HG02759 (cell line): ENCODE measurements at regions not wholly inside any gene's neighbourhood (a gene's known extent, or its start where the extent isn't known, plus 50 kb on each side); places are given as distances from the start of the nearest gene placed in this dataset.

Experiments
- ATAC-seq: cut with Tn5 transposase; IDR thresholded peaks from one replicate; pipeline ENCODE4 v1.9.1; 2021; ENCODE audit warnings: mild to moderate bottlenecking, moderate library complexity; ENCODE audit not compliant: unreplicated experiment

DNA sequence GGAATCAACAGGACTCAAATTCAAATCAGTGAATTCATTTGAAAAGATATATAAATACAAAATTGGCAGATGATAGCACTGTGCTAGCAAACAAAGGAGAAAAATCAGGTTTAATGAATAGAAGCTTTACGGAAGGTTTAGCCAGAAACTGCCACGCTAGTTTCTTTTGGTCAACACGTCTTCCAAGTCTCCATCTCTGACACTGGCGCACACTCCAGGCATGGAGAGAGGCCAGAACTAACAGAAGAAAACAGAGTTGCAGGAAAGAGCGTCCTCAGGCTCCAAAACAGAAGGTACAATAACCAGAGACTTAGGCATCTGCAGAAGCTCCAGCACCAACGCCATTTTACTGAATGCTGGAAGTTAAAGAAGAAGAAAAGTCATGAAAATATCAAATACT is 497.3 kb upstream of the FRG1 start:
- no peak for ATAC-seq

DNA sequence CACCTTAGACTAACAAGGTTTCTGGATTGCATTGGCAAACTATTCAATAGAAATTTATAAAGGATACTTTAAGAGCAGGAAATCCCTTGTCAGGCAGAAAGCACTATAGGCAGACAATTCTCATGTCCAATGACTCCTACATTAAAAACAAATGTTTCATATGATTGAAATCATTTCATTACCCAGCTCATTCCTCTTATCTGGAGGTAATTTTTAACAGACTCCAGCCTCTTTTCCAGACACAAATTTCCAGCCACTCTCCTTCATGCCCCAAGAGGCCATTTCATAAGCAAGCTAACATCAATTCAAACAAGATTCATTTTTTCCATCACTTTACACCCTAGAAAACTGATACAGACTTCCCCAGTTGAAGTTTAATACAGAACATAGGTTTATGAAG is 495.1 kb upstream of the FRG1 start:
- ATAC-seq = no peak

DNA sequence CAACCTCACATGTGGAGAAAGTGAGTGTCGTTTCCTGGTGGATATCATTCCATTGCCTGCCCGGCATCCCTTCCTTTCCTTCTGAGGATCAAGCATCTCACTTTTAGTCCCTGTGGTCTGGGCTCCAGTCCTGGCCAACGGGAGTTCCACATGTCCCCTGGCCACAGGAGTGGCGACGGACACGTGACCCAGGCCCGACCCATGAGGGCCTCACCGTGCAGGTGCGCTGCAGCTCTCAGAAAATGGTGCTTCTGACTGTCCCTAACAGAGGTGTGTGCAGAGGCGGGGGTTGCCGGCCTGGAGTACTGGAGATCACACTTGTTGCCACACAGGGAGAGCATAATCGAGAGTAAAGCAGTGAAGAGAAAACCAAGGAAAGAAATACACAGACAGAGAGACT is 476.9 kb upstream of the FRG1 start:
- ATAC-seq = no peak

DNA sequence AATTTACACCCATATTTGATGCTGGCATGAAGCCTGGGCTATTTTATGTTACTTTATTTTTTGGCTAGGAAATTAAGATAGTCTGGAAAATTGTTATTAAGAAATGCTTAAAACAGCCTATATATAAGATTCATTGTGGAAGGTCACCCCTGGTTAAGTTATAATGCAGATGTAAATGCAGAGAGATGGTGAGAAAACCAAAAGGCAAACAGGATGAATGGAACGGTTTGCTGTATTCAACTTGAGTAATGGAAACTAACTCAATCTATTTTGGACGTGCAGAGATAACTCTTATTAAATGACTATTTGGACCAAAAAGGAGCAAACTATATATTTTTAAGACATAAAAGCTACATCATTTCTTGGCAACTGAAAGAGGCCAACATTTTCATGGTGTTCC is 446.3 kb upstream of the FRG1 start:
- ATAC-seq = no peak

DNA sequence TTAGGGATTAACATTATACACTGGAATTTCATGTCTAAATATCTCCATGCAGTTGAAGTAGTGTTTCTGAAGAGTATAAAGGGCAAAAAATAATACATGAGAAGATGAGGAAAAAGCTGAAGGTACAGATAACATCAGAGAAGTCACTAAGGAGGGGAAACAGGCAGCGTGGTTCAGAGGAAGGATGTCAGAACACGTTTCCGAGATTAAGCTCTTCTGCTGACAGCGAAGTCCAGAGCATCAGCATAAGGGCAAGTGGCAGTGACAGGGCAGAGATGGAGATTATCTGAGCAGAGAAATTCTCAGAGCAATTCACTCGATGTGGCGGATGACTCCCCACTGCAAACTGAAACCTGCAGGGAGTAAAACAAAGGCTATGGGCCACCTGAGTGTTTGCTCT is 443.2 kb upstream of the FRG1 start:
- no peak for ATAC-seq

DNA sequence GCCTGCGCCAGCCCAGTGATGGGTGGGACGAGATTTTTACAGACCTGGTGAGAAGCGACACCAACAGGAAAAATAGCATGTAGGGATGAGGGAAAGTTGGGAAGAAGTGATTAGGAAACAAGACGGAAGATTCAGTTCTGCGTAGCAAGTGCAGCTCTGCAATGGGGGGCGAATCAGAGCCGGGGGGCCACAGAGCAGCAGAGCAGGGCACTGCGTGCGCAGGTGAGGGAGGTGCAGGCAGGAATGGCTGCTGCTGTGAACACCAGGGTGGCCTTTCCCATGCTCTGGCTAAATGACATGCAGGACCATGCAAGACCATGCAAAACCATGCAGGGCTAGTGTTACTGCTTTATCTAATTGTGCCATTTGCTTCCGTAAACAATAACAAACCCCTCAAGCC is 442.7 kb upstream of the FRG1 start:
- ATAC-seq = no peak

DNA sequence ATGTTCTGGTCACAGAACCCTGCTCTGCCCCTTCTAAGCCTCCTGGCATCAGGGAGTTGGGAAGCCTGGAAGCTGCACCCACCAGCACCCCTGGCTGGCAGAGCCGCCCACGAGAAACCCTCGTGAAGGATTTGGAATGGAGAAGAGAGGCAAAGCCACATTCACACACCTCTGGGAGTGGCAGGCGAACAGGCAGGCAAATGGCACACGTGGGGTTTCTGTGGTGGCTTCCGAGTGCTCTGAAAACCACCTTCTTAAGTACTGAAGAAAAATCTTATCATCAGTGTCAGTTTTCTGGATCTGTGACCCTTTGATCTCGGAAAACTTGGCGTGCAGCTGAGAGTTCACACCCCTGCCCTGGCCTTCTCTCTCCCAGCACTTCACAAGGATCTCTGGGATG is 442.2 kb upstream of the FRG1 start:
- ATAC-seq = no peak

DNA sequence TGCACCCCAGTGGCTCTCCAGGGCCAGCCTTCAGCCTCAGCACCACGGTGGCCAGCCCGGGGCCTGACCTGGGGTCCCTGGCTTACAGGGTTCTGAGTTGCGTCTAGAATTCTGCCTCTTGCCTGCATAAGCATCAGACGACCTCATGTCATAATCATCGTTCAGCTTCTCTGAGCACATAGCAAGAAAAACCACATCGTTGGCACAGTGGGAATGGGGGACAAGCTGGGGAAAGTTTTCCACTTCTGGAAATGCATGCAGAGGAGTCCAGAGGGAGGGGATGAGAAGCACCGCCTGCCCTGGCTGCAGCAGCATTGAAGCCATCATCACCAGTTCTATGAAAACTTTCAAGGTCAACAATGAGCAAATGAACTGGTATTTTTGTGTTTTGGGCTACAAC is 441.0 kb upstream of the FRG1 start:
- ATAC-seq = no peak

DNA sequence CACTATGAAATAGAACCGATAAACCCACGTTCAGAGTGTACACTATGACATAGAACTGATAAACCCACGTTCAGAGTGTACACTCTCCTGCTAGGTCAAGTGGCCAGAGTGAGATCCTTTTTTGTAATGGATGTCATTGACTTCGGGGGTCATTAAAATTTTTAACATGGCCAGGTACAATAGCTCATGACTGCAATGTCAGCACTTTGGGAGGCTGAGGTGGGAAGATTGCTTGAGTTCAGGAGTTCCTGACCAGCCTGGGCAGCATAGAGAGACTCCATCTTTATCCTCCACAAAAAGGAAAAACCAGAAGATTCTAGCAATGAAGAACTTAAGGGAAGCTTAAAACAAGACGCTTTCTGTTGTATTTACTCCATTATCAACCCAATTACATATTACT is 439.7 kb upstream of the FRG1 start:
- ATAC-seq = no peak

DNA sequence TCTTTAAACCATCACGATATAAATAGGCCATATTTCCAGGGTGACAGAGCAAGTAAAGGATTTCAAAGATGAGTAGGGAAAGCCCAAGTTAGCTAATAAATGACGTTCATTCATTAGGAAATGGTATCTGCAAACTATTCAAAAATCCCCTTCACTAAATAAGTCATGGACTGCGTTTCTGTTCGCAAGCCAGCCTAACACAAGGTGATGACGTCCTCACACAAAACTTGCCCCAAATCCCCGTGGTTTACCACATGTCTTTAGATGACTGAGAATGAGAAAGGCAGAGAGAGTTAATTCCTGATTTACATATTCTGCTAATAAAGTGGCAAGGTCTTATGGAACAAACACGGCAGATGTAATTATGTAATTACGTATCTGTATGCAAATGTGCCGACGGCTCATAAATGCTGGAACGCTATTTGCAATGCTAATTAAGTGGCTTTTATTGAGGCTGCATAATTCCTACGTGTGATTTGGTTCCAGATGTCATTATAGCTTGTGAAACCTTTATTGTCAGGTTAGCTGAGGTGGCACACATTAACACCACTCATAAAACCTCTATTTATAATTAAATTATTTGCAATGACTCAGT is 437.7 kb upstream of the FRG1 start:
- no peak for ATAC-seq

DNA sequence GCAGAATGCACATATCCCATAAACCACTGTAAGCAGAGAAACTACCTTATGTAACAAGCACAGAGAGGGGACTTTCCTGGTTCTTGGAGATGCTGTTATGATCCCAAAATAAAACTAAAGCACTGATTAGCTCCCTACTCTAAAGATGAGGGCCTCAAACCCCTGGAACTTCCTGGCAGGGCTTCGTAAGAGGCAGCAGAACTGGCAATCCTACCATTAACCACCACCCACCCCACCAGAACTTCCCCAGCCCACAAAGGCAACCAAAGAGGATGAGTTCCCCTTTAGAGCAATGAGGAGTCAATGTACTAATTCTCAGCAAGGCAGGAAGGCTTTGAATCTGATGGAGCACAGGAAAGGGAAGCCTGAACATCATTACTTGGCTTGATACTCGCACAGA is 436.5 kb upstream of the FRG1 start:
- no peak for ATAC-seq

DNA sequence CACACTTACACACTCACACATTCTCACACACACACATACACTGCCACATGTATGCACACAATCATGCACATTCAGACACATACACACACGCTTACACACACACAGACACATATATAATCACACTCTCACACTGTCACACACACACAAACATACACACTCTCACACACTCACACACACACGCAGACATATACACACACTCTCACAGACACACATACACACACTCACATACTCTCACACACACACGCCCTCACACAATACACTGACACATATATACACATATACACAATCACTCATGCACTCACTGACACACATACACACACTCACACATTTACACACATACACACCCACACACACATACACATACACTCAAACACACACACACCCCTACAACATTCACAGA is 435.3 kb upstream of the FRG1 start:
- no peak for ATAC-seq

DNA sequence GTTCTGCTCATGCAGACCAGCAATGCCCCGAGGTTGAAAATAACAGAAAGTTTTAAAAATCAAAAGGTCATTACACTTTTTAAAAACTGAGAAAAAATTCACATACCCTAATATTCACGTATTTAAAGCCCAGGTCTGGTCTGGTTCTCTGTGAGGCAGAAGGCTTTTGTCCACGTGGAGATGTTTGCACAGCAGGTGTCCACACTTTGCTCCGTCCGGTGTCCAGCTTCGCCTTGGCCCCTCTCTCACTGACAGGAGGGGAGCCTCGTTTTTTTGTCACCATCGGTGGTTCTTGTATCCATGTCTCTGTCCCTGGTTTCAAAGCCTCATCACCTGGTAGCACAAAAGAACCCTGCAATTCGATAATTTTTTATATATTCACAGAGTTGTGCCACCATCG is 434.6 kb upstream of the FRG1 start:
- no peak for ATAC-seq

DNA sequence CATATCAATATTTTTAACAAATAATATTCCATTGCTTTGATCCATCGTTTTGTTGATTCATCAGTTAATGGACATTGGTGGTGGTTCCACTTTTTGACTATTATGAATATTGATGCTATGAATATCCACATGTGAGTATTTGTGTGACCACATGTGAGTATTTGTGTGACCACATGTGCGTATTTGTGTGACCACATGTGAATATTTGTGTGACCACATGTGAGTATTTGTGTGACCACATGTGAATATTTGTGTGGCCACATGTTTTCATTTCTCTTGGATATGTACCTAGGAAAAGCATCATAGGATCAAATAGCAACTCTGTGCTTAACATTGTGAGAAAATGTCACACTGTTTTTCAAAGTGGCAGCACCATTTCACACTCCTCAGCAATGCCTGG is 433.6 kb upstream of the FRG1 start:
- no peak for ATAC-seq

DNA sequence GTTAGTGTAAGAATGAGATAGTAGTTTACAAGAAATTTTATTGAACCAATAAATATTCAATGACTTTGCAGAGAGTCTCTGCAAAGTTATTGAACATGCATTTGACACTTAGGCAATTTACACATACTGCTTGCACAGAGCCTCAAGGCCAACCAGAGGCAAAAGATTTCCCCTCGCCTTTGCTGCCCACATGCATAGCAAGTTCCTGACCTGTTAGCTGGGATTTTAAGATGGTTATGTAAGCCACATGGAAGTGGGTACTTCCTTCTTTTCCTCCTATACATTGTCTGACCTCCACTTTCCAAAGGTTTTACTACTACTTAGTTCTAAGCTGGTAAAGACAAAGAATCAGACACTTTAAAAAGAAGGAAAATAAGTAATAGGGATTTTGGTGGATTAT is 430.1 kb upstream of the FRG1 start:
- ATAC-seq = no peak

DNA sequence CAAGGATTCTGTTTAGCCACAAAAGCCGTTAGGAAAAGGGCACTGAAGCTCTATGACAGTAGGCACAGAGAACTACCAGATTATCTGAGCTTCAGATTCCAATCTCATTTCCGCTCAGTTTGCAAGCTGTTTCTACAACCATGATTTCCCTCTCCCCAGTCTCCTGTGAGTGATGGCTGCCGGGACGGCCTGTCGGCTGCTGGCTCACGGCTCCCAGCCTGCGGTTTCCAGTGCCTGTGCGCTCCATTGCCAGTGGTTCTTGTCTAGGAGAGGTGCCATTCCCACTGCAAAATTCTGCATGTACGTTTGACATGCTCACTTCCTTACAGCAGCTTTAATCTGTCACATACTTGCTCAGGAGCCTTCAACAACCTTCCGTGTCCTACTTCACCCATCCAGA is 429.1 kb upstream of the FRG1 start:
- ATAC-seq = no peak

DNA sequence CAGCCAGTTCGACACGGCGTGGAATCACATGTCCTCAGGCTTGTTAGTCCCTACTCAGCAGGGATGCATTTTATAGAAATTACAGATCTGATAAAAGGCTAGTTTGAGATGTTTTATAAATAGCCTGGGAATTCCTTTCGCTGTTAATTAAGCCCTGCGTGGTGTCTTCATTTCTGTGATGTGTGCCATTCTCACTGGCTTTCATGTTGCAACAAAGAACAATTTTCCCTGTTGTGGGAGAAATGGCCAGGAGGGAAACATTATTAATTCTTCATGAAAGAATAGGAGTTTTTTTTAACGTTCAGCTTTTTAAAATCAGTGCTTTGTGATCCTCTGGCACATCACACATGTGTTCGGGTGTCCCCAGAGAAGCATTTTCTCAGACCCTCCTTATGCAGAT is 427.3 kb upstream of the FRG1 start:
- no peak for ATAC-seq

DNA sequence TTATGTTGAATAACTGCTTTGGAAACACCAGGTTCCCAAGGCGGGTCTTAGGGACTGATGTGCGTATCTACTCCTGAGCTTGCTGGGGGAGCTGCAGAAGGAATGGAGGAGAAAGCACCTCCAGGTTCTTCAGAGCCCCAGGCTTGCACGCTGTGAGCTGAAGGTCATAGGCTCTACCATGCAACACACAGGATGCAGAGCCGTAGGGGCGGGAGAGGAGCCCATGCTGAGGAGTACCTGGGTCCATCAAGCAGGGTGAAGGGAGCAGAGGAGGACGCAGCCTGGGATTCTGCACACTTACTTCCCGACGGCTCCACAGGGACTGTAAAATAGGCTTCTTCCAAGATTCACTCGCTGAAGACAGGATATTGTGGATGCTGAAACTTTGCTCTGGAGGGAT is 426.5 kb upstream of the FRG1 start:
- ATAC-seq = no peak

DNA sequence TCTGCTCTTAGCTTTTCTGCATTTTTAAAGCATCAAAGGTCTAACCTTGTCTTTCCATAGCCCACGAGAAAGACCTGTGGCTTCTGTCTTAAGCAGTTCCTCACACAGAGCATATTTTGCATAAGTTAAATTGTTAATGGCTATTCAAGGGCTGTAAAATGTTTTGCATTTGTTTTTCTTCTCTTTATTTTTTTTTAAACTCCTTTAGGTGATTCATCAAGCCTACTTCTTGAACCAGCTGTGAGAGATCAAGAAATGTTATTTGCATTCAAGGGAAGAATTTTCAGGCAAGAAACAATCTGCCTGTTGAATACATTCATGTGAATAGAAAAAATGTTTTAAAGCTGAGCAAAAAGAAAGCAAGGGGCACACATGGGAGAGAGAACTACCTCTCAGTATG is 423.8 kb upstream of the FRG1 start:
- ATAC-seq = no peak

DNA sequence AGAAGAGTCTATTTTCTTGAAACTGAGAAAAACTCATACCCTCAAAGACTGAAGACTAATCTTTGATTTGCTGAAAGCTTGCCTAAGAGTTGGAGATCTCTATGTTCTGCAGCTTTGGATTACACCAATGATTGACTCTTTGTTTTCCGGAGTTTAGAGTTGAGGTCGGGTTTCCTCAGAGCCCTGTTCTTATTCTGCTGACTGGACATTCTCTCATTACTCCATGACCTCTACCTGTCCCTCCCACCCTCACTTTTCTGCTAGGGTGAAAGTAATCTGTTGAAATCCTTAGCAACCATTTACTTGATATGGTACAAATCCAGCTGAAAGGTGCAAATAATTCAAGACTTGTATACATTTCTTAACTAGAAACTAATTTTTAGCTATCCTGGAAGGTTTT is 421.5 kb upstream of the FRG1 start:
- ATAC-seq = no peak

DNA sequence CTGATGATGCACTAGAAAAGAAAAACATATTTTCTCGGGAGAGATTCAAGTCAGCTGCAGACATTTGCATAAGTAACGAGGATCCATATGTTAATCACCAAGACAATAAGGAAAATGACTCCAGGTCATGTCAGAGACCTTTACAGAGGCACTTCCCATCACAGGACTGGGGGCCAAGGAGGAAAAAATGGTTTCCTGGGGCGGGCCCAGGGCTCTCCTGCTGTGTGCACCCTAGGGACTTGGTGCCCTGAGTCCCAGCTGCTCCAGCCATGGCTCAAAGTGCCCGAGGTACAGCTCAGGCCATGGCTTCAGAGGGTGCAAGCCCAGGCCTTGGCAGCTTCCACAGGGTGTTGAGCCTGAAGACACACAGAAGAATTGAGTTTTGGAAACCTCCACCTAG is 415.4 kb upstream of the FRG1 start:
- ATAC-seq = no peak

DNA sequence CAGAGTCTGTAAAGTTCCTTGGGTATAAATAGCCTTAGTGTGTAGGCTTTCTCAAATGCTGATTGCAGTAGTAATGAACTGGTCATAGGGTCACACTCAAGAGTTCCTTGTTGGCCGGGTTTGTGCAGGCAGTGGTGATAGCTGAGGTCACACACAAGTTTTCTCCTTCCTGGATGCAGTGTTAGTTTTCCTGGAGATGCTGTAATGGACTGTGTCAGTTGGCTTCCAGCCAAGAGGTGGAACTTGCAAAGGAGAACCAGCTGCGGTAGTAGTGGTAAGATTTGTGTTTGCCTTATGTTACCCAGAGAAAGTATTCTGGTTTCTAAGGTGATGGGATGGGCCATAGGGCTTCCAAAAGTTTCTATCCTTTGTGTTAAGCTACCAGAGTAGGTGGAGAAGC is 409.8 kb upstream of the FRG1 start:
- ATAC-seq = no peak

DNA sequence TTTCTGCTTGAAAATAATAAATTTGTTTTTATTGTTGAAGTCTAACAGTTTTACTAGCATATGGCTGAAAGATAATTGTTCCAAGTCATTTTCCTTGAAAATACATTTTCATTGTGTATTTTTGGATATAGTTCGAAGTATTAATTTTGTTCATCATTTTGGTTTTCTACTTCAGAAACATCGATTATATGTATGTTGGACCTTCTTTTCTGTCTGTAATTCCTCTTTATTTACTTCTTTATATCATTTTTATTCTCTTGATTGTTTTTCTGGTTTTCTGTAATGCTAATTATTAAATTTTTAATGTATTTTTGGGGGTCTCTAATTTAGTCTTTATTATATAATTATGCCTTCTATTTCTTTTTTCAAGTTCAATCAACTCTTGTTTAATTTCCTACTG is 407.1 kb upstream of the FRG1 start:
- no peak for ATAC-seq

DNA sequence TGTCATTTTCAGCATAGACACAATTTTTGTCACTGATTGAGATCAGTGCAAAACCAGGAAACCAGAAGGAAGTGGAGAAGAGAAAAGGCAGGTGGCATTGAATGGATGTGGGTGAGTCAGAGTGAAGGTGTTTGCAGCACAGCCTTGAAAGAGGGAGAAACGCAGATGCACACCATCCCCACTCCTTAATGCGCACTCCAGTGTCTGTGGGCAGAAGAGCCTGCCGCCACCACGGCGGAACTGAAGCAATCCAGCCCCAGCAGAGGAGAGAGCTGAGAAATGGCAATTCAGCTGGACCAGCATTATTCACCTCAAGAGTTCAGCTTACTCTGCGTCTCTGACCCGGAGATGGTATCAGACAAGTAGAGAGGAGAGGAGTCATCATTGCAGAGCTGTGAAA is 393.1 kb upstream of the FRG1 start:
- ATAC-seq = no peak
